H9 (cell line): ENCODE measurements at regions not wholly inside any gene's neighbourhood (a gene's known extent, or its start where the extent isn't known, plus 50 kb on each side); places are given as distances from the start of the nearest gene placed in this dataset.

ENCODE experiments used
- DNase-seq: peaks from one replicate; pipeline ENCODE4 v3.0.0-alpha.2; 2017
- H2AFZ ChIP-seq: one replicate; pipeline ENCODE4 v1.6.1; 2013; ENCODE audit warnings: mild to moderate bottlenecking, low read length, control low read depth, moderate library complexity
- H2AK5ac ChIP-seq: 2 replicates; pipeline ENCODE4 v1.6.1; 2013; ENCODE audit warnings: low read length, control low read depth, mixed read lengths; ENCODE audit not compliant: insufficient read length
- H2BK120ac ChIP-seq: one replicate; pipeline ENCODE4 v1.6.1; 2013; ENCODE audit warnings: low read depth, mild to moderate bottlenecking, low read length, control low read depth, inconsistent platforms; ENCODE audit not compliant: poor library complexity, severe bottlenecking
- H2BK12ac ChIP-seq: 2 replicates; pipeline ENCODE4 v1.6.1; 2013; ENCODE audit warnings: low read length, control low read depth, mixed read lengths, low read depth; ENCODE audit not compliant: insufficient read length
- H2BK15ac ChIP-seq: 2 replicates; pipeline ENCODE4 v1.6.1; 2013; ENCODE audit warnings: low read depth, low read length, control low read depth
- H2BK20ac ChIP-seq: one replicate; pipeline ENCODE4 v1.6.1; 2013; ENCODE audit warnings: low read depth, mild to moderate bottlenecking, low read length, control low read depth, inconsistent platforms; ENCODE audit not compliant: poor library complexity, severe bottlenecking
- H2BK5ac ChIP-seq: 2 replicates; pipeline ENCODE4 v1.6.1; 2013; ENCODE audit warnings: low read length, control low read depth, mixed read lengths; ENCODE audit not compliant: insufficient read length
- H3K14ac ChIP-seq: 2 replicates; pipeline ENCODE4 v1.6.1; 2013; ENCODE audit warnings: low read length, control low read depth; ENCODE audit not compliant: insufficient read depth
- H3K18ac ChIP-seq: 2 replicates; pipeline ENCODE4 v1.6.1; 2013; ENCODE audit warnings: low read depth, mild to moderate bottlenecking, mixed read lengths, low read length, control low read depth; ENCODE audit not compliant: insufficient read length
- H3K23ac ChIP-seq: 2 replicates; pipeline ENCODE4 v1.6.1; 2013; ENCODE audit warnings: low read length, control low read depth, mixed read lengths, low read depth; ENCODE audit not compliant: insufficient read length
- H3K23me2 ChIP-seq: 2 replicates; pipeline ENCODE4 v1.6.1; 2013; ENCODE audit warnings: low read depth, mild to moderate bottlenecking, mixed read lengths, low read length, control low read depth; ENCODE audit not compliant: insufficient read length, poor library complexity, severe bottlenecking
- H3K27ac ChIP-seq: 2 replicates; pipeline ENCODE4 v1.5.1; 2013; ENCODE audit warnings: low read length, control low read depth, mixed read lengths, low read depth; ENCODE audit not compliant: insufficient read length
- H3K27me3 ChIP-seq: 2 replicates; pipeline ENCODE4 v1.6.1; 2013; ENCODE audit warnings: low read length, control low read depth, inconsistent platforms; ENCODE audit not compliant: insufficient read depth
- H3K4ac ChIP-seq: 2 replicates; pipeline ENCODE4 v1.6.1; 2013; ENCODE audit warnings: low read depth, mild to moderate bottlenecking, control low read depth, inconsistent platforms, low read length, moderate library complexity
- H3K4me1 ChIP-seq: 2 replicates; pipeline ENCODE4 v1.6.1; 2013; ENCODE audit warnings: low read length, control low read depth, inconsistent platforms; ENCODE audit not compliant: insufficient read depth
- H3K4me2 ChIP-seq: 2 replicates; pipeline ENCODE4 v1.6.1; 2013; ENCODE audit warnings: low read length, control low read depth, mixed read lengths; ENCODE audit not compliant: insufficient read length, insufficient read depth
- H3K56ac ChIP-seq: 2 replicates; pipeline ENCODE4 v1.6.1; 2013; ENCODE audit warnings: low read depth, mild to moderate bottlenecking, mixed read lengths, low read length, control low read depth; ENCODE audit not compliant: insufficient read length
- H3K79me1 ChIP-seq: 2 replicates; pipeline ENCODE4 v1.6.1; 2013; ENCODE audit warnings: low read depth, mild to moderate bottlenecking, moderate library complexity, low read length, control low read depth, inconsistent platforms; ENCODE audit not compliant: insufficient read depth, poor library complexity, severe bottlenecking
- H3K79me2 ChIP-seq: 2 replicates; pipeline ENCODE4 v1.6.1; 2013; ENCODE audit warnings: low read length, control low read depth, inconsistent platforms; ENCODE audit not compliant: insufficient read depth
- H3K9ac ChIP-seq: 2 replicates; pipeline ENCODE4 v1.6.1; 2013; ENCODE audit warnings: low read length, control low read depth, mixed read lengths; ENCODE audit not compliant: insufficient read length; ENCODE audit errors: extremely low read depth
- H3K9me3 ChIP-seq: one replicate; pipeline ENCODE4 v1.6.1; 2013; ENCODE audit warnings: low read depth, low read length, inconsistent platforms; ENCODE audit not compliant: control insufficient read depth
- H3T11ph ChIP-seq: one replicate; pipeline ENCODE4 v1.6.1; 2013; ENCODE audit warnings: mild to moderate bottlenecking, low read length, control low read depth, inconsistent platforms
- H4K20me1 ChIP-seq: one replicate; pipeline ENCODE4 v1.6.1; 2013; ENCODE audit not compliant: control insufficient read depth, insufficient read length, insufficient read depth
- H4K5ac ChIP-seq: 2 replicates; pipeline ENCODE4 v1.6.1; 2013; ENCODE audit warnings: low read depth, mild to moderate bottlenecking, mixed read lengths, low read length, control low read depth; ENCODE audit not compliant: insufficient read length
- H4K8ac ChIP-seq: replicated peaks from 2 replicates; pipeline ENCODE4 v1.6.1; 2013; ENCODE audit warnings: low read length, control low read depth, mixed read lengths, low read depth; ENCODE audit not compliant: insufficient read length
- H4K91ac ChIP-seq: 2 replicates; pipeline ENCODE4 v1.6.1; 2013; ENCODE audit warnings: low read depth, mild to moderate bottlenecking, moderate library complexity, mixed read lengths, low read length, control low read depth; ENCODE audit not compliant: insufficient read length
- H3K27ac Mint-ChIP-seq, 3 experiments: 2 replicates in 2 of 3; 3 replicates in 1 of 3; pipeline ENCODE4 v1.8.0; 2020 to 2021; ENCODE audit warnings: mixed read lengths in 3 of 3, mild to moderate bottlenecking in 1 of 3, moderate library complexity in 1 of 3
- H3K27me3 Mint-ChIP-seq: 2 replicates; pipeline ENCODE4 v1.8.0; 2021; ENCODE audit warnings: low read depth, mild to moderate bottlenecking, moderate library complexity, mixed read lengths
- H3K36me3 Mint-ChIP-seq, 3 experiments: 2 replicates in 2 of 3; 3 replicates in 1 of 3; pipeline ENCODE4 v1.8.0; 2020 to 2021; ENCODE audit warnings: low read depth in 3 of 3, mixed read lengths in 3 of 3; ENCODE audit not compliant: insufficient read depth in 1 of 3
- H3K4me1 Mint-ChIP-seq, 2 experiments: 2 replicates each; pipeline ENCODE4 v1.8.0; 2020; ENCODE audit warnings: mixed read lengths in 2 of 2
- H3K4me3 Mint-ChIP-seq, 2 experiments: 2 replicates in 1 of 2; 3 replicates in 1 of 2; pipeline ENCODE4 v1.8.0; 2020 to 2021; ENCODE audit warnings: mild to moderate bottlenecking in 2 of 2, mixed read lengths in 2 of 2, moderate library complexity in 1 of 2
- H3K9me3 Mint-ChIP-seq, 2 experiments: 2 replicates in 1 of 2; 3 replicates in 1 of 2; pipeline ENCODE4 v1.8.0; 2020; ENCODE audit warnings: mild to moderate bottlenecking in 2 of 2, mixed read lengths in 2 of 2, moderate library complexity in 1 of 2
- WGBS: extraction: QIAGEN DNeasy Blood & Tissue Kit; methylation state at CpG from one replicate; pipeline ENCODE4 v1.1.7; 2013; ENCODE audit warnings: missing lambda C conversion rate, low lambda C conversion rate, mixed read lengths; ENCODE audit not compliant: insufficient read length; ENCODE audit errors: extremely low coverage; 5-methylcytosine and 5-hydroxymethylcytosine counted together
- TF ChIP-seq, protein P1 (sequence below): fragments of 200-600 bp; sonication (generic); conservative IDR thresholded peaks from 3 replicates; pipeline ENCODE4 v1.8.0; 2021; ENCODE audit warnings: antibody characterized with exemption, mild to moderate bottlenecking

DNA sequence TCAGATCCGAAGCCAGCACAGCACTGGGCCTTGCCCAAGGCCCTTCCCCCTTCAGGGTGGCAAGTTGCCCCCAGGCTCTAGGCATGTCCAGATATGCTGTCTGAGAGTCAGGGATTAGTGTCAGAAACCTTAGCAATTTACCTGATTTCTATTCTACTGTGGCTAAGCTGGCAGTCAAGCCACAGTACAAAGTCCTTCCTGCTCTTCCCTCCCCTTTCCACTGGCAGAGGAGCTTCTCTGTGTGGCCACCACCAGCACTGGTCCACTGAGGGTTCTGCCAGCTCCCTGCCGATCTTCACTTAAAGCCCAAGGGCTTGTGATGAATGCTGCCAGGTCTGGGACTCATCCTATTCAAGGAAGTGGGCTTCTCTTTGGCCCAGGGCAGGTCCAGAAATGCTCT, 324.5 kb upstream of the RPS6KA3 start:
- peaks cover 34 to 60% of the 10 kb centered on the region in 2 experiments for H3K9me3 Mint-ChIP-seq
- Histone ChIP-seq H2BK5ac (no peak overlapping the region), H2AFZ (no peak overlapping the region), H4K91ac (no peak overlapping the region), H3K9me3 (peaks cover 5% of the 10 kb centered on the region), H4K5ac (no peak overlapping the region), H2BK120ac (no peak overlapping the region), H3K4me1 (no peaks in the 10 kb centered on the region), H3K23ac (no peak overlapping the region), H3K4ac (no peak overlapping the region), H4K20me1 (no peaks in the 10 kb centered on the region), H2BK12ac (no peak overlapping the region), H3K18ac (no peak overlapping the region), H3K79me2 (no peaks in the 10 kb centered on the region), H3T11ph (no peak overlapping the region), H3K27me3 (no peaks in the 10 kb centered on the region), H2AK5ac (no peak overlapping the region), H3K79me1 (no peaks in the 10 kb centered on the region), H3K56ac (no peak overlapping the region), H3K27ac (no peak overlapping the region), H3K23me2 (no peaks in the 10 kb centered on the region), H4K8ac (no peak overlapping the region), H3K14ac (no peak overlapping the region), H2BK20ac (no peak overlapping the region), H3K9ac (no peak overlapping the region), H2BK15ac (no peak overlapping the region), H3K4me2 (no peak overlapping the region)
- peaks cover 5 to 36% (median 7%) of the 10 kb centered on the region in 3 experiments; a peak in 6 of 7 replicates for H3K36me3 Mint-ChIP-seq
- no peak overlapping the region for H3K4me3 Mint-ChIP-seq
- WGBS, result no CpG with 5 or more reads among the region's 2 CpGs
- H3K4me1 Mint-ChIP-seq, result peaks cover 14 to 19% of the 10 kb centered on the region in 2 experiments
- no peak overlapping the region for H3K27ac Mint-ChIP-seq
- TF ChIP-seq, protein P1, sequence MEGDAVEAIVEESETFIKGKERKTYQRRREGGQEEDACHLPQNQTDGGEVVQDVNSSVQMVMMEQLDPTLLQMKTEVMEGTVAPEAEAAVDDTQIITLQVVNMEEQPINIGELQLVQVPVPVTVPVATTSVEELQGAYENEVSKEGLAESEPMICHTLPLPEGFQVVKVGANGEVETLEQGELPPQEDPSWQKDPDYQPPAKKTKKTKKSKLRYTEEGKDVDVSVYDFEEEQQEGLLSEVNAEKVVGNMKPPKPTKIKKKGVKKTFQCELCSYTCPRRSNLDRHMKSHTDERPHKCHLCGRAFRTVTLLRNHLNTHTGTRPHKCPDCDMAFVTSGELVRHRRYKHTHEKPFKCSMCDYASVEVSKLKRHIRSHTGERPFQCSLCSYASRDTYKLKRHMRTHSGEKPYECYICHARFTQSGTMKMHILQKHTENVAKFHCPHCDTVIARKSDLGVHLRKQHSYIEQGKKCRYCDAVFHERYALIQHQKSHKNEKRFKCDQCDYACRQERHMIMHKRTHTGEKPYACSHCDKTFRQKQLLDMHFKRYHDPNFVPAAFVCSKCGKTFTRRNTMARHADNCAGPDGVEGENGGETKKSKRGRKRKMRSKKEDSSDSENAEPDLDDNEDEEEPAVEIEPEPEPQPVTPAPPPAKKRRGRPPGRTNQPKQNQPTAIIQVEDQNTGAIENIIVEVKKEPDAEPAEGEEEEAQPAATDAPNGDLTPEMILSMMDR, result no peak
- DNase-seq, result no peak
- H3K27me3 Mint-ChIP-seq, result no peaks in the 10 kb centered on the region; the same call in 1 of the 2 replicates
